ENCODE measurements at regions not wholly inside any gene's neighbourhood (a gene's known extent, or its start where the extent isn't known, plus 50 kb on each side); places are given as distances from the start of the nearest gene placed in this dataset.
A peak's percentile ranks its signal among the peaks of the same experiment; 100 is the strongest.

DNA sequence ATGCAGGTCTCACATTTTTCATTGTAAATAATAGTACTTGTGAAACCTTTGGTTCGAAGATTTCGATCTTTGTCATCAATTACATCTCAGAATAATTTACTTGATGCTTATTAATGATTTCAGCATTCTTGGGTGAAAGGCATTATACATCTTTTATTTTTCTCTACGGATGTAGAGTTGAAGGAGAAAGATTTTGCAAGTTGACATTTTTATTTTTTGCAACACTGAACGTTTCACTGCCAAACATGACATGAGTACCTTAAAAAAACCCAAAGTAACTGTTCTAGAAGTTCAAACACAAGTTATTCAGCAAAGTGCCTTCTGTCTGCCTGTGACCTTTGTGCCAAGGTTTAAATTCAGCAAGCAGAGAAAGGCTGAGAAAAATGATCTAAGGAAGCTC is 97.3 kb upstream of the SGK1 start:
- Mint-ChIP-seq H3K27ac (peak overlapping the region; percentile 13 to 81 (median 71)), H3K27me3 (ENCODE audit: low read depth) (peaks cover 3% of the 10 kb centered on the region)

DNA sequence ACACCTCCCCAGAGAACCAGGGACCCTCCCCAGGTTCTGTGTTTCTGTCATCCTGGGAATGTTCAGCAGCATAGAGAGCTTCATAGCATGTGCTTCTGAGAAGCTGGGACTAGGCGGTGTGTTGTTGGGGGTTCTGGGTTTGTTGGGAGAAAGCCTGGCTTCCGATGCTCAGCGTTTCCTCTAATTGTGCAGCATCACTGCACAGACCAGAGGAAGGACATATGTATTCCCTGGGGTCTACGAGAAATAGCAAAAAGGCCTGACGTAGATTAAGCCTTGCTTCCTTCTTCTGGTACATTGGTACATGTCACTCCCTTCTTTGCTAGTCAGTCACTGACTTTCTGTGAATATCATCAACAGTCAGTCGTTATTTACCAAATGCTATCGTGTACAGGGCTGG is 96.9 kb upstream of the SGK1 start:
- Mint-ChIP-seq H3K4me3 (no peak overlapping the region), H3K27me3 (ENCODE audit: low read depth) (peaks cover 3% of the 10 kb centered on the region), H3K9me3 (peaks cover 10% of the 10 kb centered on the region), H3K4me1 (peaks cover 6% of the 10 kb centered on the region), H3K27ac (peak overlapping the region in 1 of 3 experiments; percentile 71), H3K36me3 (ENCODE audit: low read depth) (no peaks in the 10 kb centered on the region)
- TF ChIP-seq, protein P1, sequence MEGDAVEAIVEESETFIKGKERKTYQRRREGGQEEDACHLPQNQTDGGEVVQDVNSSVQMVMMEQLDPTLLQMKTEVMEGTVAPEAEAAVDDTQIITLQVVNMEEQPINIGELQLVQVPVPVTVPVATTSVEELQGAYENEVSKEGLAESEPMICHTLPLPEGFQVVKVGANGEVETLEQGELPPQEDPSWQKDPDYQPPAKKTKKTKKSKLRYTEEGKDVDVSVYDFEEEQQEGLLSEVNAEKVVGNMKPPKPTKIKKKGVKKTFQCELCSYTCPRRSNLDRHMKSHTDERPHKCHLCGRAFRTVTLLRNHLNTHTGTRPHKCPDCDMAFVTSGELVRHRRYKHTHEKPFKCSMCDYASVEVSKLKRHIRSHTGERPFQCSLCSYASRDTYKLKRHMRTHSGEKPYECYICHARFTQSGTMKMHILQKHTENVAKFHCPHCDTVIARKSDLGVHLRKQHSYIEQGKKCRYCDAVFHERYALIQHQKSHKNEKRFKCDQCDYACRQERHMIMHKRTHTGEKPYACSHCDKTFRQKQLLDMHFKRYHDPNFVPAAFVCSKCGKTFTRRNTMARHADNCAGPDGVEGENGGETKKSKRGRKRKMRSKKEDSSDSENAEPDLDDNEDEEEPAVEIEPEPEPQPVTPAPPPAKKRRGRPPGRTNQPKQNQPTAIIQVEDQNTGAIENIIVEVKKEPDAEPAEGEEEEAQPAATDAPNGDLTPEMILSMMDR (IDR thresholded peaks at IDR 0.05; ENCODE audit: unreplicated experiment in 3 of 3) = no peak

More for the DNA sequence above, 97.3 kb upstream of the SGK1 start:
- peaks cover 6% of the 10 kb centered on the region for H3K4me1 Mint-ChIP-seq
- no peak overlapping the region for H3K4me3 Mint-ChIP-seq
- no peaks in the 10 kb centered on the region for H3K36me3 Mint-ChIP-seq (ENCODE audit: low read depth)
- TF ChIP-seq, protein P1 (IDR thresholded peaks at IDR 0.05; ENCODE audit: unreplicated experiment in 3 of 3) = no peak
- peaks cover 10% of the 10 kb centered on the region for H3K9me3 Mint-ChIP-seq

DNA sequence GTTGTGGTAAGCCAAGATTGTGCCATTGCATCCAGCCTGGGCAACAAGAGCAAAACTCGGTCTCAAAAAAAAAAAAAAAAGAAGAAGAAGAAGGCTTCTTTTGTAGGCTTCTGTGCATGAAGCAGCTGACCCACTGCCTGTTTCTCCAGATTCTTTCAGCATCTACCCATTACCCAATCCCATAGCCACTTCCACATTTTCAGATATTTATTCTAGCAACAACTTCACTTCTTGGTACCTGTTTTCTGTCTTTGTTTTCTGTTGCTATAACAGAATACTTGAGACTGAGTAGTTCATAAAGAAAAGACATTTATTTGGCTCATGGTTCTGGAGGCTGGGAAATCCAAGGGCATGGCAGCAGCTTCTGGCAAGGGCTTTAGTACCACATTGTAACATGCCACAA is 95.3 kb upstream of the SGK1 start:
- Mint-ChIP-seq H3K9me3 (peaks cover 10% of the 10 kb centered on the region), H3K36me3 (ENCODE audit: low read depth) (no peaks in the 10 kb centered on the region), H3K27ac (no peak overlapping the region), H3K4me3 (no peak overlapping the region), H3K4me1 (peaks cover 6% of the 10 kb centered on the region), H3K27me3 (ENCODE audit: low read depth) (peaks cover 3% of the 10 kb centered on the region)
- TF ChIP-seq, protein P1 (IDR thresholded peaks at IDR 0.05; ENCODE audit: unreplicated experiment in 3 of 3) = no peak

DNA sequence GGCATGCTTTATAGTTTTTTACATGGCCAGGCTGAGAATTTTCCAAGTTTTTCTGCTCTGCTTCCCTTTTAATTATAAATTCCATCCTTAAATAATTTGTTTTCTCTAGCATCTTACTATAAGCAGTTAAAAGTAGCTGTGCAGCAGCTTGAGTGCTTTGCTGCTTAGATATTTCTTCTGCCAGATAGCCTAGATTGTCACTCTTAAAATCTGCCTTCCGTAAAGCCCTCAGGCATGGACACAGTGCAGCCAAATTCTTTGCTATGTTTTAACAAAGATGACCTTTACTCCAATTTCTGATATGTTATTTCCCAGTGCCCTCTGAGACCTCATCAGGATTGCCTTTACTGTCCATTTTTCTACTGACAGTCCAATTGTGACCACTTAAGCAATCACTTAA is 92.6 kb upstream of the SGK1 start:
- peaks cover 4% of the 10 kb centered on the region for H3K4me1 Mint-ChIP-seq
- TF ChIP-seq, protein P1 (IDR thresholded peaks at IDR 0.05; ENCODE audit: unreplicated experiment in 3 of 3) = no peak
- no peak overlapping the region for H3K4me3 Mint-ChIP-seq
- peak overlapping the region in 2 of 3 experiments; percentile 1 to 60 for H3K27ac Mint-ChIP-seq
- H3K9me3 Mint-ChIP-seq = peaks cover 10% of the 10 kb centered on the region
- H3K27me3 Mint-ChIP-seq (ENCODE audit: low read depth) = no peaks in the 10 kb centered on the region
- H3K36me3 Mint-ChIP-seq (ENCODE audit: low read depth) = no peaks in the 10 kb centered on the region

DNA sequence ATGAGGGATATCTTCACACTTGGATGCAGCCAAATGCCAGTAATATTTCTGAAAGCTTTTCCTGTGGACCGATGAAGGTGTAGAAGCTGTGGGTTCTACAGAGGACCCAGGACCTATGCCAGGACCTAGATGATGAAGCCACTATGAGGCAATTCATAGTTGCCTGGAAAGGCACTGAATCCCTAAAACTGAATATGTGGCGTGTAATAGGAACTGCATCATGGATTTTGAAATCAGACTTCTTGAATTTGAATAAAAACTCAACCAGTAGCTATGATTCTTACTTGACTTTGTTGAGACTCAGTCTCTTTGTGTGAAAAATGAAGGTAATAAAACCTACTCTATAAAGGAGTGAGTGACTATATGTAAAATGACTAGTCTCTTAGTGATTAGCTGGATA is 89.9 kb upstream of the SGK1 start:
- H3K4me3 Mint-ChIP-seq = no peak overlapping the region
- H3K27me3 Mint-ChIP-seq (ENCODE audit: low read depth) = no peaks in the 10 kb centered on the region
- no peak overlapping the region for H3K27ac Mint-ChIP-seq
- TF ChIP-seq, protein P1 (IDR thresholded peaks at IDR 0.05; ENCODE audit: unreplicated experiment in 3 of 3) = no peak
- H3K4me1 Mint-ChIP-seq = no peaks in the 10 kb centered on the region
- H3K36me3 Mint-ChIP-seq (ENCODE audit: low read depth) = no peaks in the 10 kb centered on the region
- peaks cover 10% of the 10 kb centered on the region for H3K9me3 Mint-ChIP-seq

DNA sequence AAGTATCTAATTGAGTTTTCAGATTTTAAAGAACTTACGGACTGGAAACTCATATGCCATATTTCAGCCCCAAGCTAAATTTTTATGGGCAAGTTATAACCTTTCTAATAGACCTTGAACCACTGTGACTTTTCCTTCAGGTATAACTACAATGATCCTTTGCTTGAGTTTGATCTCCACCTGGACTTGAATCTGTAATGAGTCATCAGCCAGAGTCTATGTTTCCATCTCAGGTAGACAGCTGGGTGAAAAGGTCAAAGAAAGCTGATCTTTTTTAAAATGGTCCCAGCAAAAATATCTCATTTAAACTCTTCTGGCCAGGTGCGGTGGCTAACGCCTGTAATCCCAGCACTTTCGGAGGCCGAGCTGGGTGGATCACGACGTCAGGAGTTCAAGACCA is 88.4 kb upstream of the SGK1 start:
- no peak overlapping the region for H3K4me3 Mint-ChIP-seq
- H3K36me3 Mint-ChIP-seq (ENCODE audit: low read depth) = no peaks in the 10 kb centered on the region
- H3K27ac Mint-ChIP-seq = no peak overlapping the region
- peaks cover 3% of the 10 kb centered on the region for H3K9me3 Mint-ChIP-seq
- TF ChIP-seq, protein P1 (IDR thresholded peaks at IDR 0.05; ENCODE audit: unreplicated experiment in 3 of 3) = no peak
- H3K4me1 Mint-ChIP-seq = no peaks in the 10 kb centered on the region
- H3K27me3 Mint-ChIP-seq (ENCODE audit: low read depth) = peaks cover 5% of the 10 kb centered on the region
